ENCODE measurements at regions not wholly inside any gene's neighbourhood (a gene's known extent, or its start where the extent isn't known, plus 50 kb on each side); places are given as distances from the start of the nearest gene placed in this dataset.
"Not testable (repeated sequence)": the region's sequence is repeated elsewhere in the genome, so short reads cannot be mapped to it uniquely, and the experiment has no call there.

DNA sequence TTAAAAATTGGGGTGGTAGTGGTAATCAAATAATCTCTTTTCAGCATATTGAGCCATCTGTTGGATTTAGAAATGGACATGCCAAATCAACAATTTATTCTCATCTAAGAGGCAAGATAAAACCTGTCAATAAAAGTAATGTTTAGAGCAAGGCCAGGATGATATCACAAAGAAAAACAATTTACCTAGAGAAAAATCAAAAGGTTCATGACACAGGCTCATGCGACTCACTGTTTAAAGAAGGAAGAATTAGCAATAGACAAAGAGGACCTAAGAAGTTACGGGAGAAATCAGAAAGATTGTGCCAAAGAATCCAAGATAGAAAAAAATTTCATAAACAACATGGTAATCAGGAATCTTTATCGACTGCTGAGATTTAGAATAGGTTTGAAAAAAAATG, 868.5 kb upstream of the GBE1 start:
- H3K27ac ChIP-seq (ENCODE audit: low read length) = no peak overlapping the region
- no peak overlapping the region for H3K4me3 ChIP-seq (ENCODE audit: low read length)
- no peaks in the 10 kb centered on the region for H3K9me3 ChIP-seq (ENCODE audit: control insufficient read depth, low read depth, low read length)
- no peaks in the 10 kb centered on the region for H3K27me3 ChIP-seq (ENCODE audit: control insufficient read depth, insufficient read depth, low read length)
- no peaks in the 10 kb centered on the region for H3K4me1 ChIP-seq (ENCODE audit: control insufficient read depth, insufficient read depth, low read length)
- no peaks in the 10 kb centered on the region for H3K36me3 ChIP-seq (ENCODE audit: control insufficient read depth, insufficient read depth, low read length)
- WGBS (ENCODE audit: insufficient coverage, low lambda C conversion rate) = 100% methylated on average over 3 of the region's 3 CpGs
- DNase-seq = no peak

DNA sequence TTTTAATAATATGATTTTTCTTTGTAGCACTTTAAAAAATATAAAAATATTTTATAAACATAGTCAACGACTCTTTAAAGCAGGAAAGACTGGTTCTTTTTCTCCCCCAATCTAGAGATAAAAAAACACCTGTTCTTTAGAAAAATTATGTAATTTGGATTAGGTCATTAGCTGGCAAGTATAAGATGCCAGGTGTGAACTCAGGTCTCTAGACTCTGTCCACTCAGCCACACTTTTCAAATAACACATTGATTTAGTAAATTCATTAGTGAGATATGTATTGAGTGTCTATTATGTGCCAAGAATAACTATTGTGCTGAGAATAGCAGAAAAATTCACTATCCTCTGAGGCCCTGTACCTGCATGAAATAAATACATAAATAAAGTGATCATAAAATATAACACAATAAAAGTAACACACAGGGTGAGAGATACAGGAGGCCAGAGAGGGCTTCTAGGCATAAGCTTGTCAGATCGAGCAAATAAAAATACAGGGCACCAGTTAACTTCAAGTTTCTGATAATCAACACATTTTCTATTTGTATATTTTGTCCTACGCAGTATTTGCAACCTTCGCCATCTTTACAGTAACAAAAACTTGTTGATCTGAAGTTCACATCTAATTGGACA, 867.1 kb upstream of the GBE1 start:
- Histone ChIP-seq H3K4me3 (ENCODE audit: low read length) (no peak overlapping the region), H3K4me1 (ENCODE audit: control insufficient read depth, insufficient read depth, low read length) (no peaks in the 10 kb centered on the region), H3K27ac (ENCODE audit: low read length) (no peak overlapping the region), H3K9me3 (ENCODE audit: control insufficient read depth, low read depth, low read length) (peaks cover 7% of the 10 kb centered on the region), H3K27me3 (ENCODE audit: control insufficient read depth, insufficient read depth, low read length) (no peaks in the 10 kb centered on the region), H3K36me3 (ENCODE audit: control insufficient read depth, insufficient read depth, low read length) (no peaks in the 10 kb centered on the region)
- no peak for DNase-seq
- 80% methylated on average over 2 of the region's 4 CpGs for WGBS (ENCODE audit: insufficient coverage, low lambda C conversion rate)

- no peak for DNase-seq
These were observed 866.3 kb upstream of the GBE1 start for GRCh38 chr3:82627733-82628132.

DNA sequence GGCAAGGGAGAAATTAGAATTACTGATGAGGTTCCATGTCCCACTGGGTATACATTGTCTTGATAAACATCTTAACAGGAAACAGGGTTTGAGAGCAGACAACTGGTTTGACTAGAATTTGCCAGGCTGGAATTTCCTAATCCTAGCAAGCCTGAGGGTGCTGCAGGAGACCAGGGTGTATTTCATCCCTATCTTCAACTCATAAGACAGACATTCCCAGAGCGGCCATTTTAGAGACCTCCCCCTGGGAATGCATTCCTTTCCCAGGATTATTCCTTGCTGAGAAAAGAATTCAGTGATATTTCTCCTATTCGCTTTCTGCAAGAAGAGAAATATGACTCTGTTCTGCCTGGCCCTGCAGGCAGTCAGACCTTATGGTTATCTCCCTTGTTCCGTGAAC, 859.3 kb upstream of the GBE1 start:
- H3K9me3 ChIP-seq (ENCODE audit: control insufficient read depth, low read depth, low read length); H3K27me3 ChIP-seq (ENCODE audit: control insufficient read depth, insufficient read depth, low read length); H3K36me3 ChIP-seq (ENCODE audit: control insufficient read depth, insufficient read depth, low read length); DNase-seq; H3K27ac ChIP-seq (ENCODE audit: low read length); H3K4me1 ChIP-seq (ENCODE audit: control insufficient read depth, insufficient read depth, low read length); H3K4me3 ChIP-seq (ENCODE audit: low read length): not testable (repeated sequence)
- 86% methylated on average over 1 of the region's 3 CpGs for WGBS (ENCODE audit: insufficient coverage, low lambda C conversion rate)

More at GRCh38 chr3:82627733-82628132, 866.3 kb upstream of the GBE1 start:
- Histone ChIP-seq H3K27ac (ENCODE audit: low read length) (no peak overlapping the region), H3K4me1 (ENCODE audit: control insufficient read depth, insufficient read depth, low read length) (no peaks in the 10 kb centered on the region), H3K36me3 (ENCODE audit: control insufficient read depth, insufficient read depth, low read length) (no peaks in the 10 kb centered on the region), H3K4me3 (ENCODE audit: low read length) (no peak overlapping the region), H3K9me3 (ENCODE audit: control insufficient read depth, low read depth, low read length) (peaks cover 7% of the 10 kb centered on the region), H3K27me3 (ENCODE audit: control insufficient read depth, insufficient read depth, low read length) (no peaks in the 10 kb centered on the region)
- 93% methylated on average over 2 of the region's 5 CpGs for WGBS (ENCODE audit: insufficient coverage, low lambda C conversion rate)

DNA sequence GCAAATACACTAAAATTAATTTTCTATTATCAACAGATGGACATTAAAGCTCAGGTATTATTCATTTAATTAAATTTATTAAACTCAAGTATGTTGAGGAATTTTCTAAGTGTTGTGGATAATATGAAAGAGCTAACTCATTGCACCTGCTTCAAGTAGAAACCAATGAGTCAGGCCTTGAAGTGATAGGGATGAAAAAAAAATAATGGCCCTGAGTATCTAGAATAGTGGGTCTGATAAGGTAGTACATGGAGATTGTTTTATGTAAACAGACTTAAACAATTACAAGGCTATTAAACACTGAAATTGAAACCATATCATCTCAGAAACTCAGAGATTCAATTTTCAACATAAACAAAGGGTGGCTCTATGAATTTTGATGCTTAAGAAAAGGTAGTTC, 857.1 kb upstream of the GBE1 start:
- Histone ChIP-seq H3K27ac (ENCODE audit: low read length) (no peak overlapping the region), H3K4me1 (ENCODE audit: control insufficient read depth, insufficient read depth, low read length) (no peaks in the 10 kb centered on the region), H3K4me3 (ENCODE audit: low read length) (no peak overlapping the region), H3K36me3 (ENCODE audit: control insufficient read depth, insufficient read depth, low read length) (no peaks in the 10 kb centered on the region), H3K27me3 (ENCODE audit: control insufficient read depth, insufficient read depth, low read length) (no peaks in the 10 kb centered on the region), H3K9me3 (ENCODE audit: control insufficient read depth, low read depth, low read length) (peaks cover 3% of the 10 kb centered on the region)
- DNase-seq = no peak

GRCh38 chr3:82610236-82610635, 848.8 kb upstream of the GBE1 start:
- WGBS (ENCODE audit: insufficient coverage, low lambda C conversion rate) = 56% methylated on average over 1 of the region's 1 CpG
- no peak overlapping the region for H3K27ac ChIP-seq (ENCODE audit: low read length)
- H3K36me3 ChIP-seq (ENCODE audit: control insufficient read depth, insufficient read depth, low read length) = no peaks in the 10 kb centered on the region
- DNase-seq = no peak
- H3K4me1 ChIP-seq (ENCODE audit: control insufficient read depth, insufficient read depth, low read length) = no peaks in the 10 kb centered on the region
- H3K4me3 ChIP-seq (ENCODE audit: low read length) = no peak overlapping the region
- no peaks in the 10 kb centered on the region for H3K27me3 ChIP-seq (ENCODE audit: control insufficient read depth, insufficient read depth, low read length)
- no peaks in the 10 kb centered on the region for H3K9me3 ChIP-seq (ENCODE audit: control insufficient read depth, low read depth, low read length)

DNA sequence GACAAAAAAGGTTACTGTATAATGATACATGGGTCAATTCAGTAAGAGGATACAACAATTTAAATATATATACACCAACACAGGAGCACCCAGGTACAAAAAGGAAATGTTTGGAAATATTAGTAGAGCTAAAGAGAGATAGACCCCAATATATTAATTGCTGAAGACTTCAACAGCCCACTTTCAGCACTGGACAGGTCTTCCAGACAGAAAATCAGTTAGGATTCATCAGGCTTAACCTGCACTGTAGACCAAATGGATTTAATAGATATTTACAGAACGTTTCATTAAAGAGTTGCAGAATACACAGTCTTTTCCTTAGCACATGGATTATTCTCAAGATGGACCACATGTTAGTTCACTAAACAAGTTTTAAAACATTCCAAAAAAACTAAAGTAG, 845.9 kb upstream of the GBE1 start:
- no peak for DNase-seq

GRCh38 chr3:82596805-82597204, 835.4 kb upstream of the GBE1 start:
- DNase-seq = no peak
- Histone ChIP-seq H3K36me3 (ENCODE audit: control insufficient read depth, insufficient read depth, low read length) (no peaks in the 10 kb centered on the region), H3K9me3 (ENCODE audit: control insufficient read depth, low read depth, low read length) (no peaks in the 10 kb centered on the region), H3K27ac (ENCODE audit: low read length) (no peak overlapping the region), H3K27me3 (ENCODE audit: control insufficient read depth, insufficient read depth, low read length) (no peaks in the 10 kb centered on the region), H3K4me1 (ENCODE audit: control insufficient read depth, insufficient read depth, low read length) (no peaks in the 10 kb centered on the region), H3K4me3 (ENCODE audit: low read length) (no peak overlapping the region)
- no CpG with 5 or more reads among the region's 1 CpG for WGBS (ENCODE audit: insufficient coverage, low lambda C conversion rate)

More for the DNA sequence above, 845.9 kb upstream of the GBE1 start:
- Histone ChIP-seq H3K27me3 (ENCODE audit: control insufficient read depth, insufficient read depth, low read length) (no peaks in the 10 kb centered on the region), H3K27ac (ENCODE audit: low read length) (no peak overlapping the region), H3K9me3 (ENCODE audit: control insufficient read depth, low read depth, low read length) (no peaks in the 10 kb centered on the region), H3K4me3 (ENCODE audit: low read length) (no peak overlapping the region), H3K36me3 (ENCODE audit: control insufficient read depth, insufficient read depth, low read length) (no peaks in the 10 kb centered on the region), H3K4me1 (ENCODE audit: control insufficient read depth, insufficient read depth, low read length) (no peaks in the 10 kb centered on the region)
- no CpG with 5 or more reads among the region's 1 CpG for WGBS (ENCODE audit: insufficient coverage, low lambda C conversion rate)

DNA sequence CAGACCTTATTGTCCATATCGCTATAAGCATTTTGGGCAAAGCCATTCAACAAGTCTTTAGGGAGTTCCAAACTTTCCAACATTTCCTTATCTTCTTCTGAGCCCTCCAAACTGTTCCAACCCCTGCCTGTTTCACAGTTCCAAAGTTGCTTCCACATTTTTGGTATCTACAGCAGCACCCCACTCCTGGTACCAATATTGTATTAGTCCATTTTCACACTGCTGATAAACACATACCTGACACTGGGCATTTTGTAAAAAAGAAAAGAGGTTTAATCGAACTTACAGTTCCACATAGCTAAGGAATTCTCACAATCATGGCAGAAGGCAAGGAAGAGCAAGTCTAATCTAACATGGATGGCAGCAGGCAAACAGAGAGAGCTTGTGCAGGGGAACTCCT, 834.1 kb upstream of the GBE1 start:
- no peaks in the 10 kb centered on the region for H3K36me3 ChIP-seq (ENCODE audit: control insufficient read depth, insufficient read depth, low read length)
- 100% methylated on average over 1 of the region's 2 CpGs for WGBS (ENCODE audit: insufficient coverage, low lambda C conversion rate)
- no peaks in the 10 kb centered on the region for H3K27me3 ChIP-seq (ENCODE audit: control insufficient read depth, insufficient read depth, low read length)
- H3K4me1 ChIP-seq (ENCODE audit: control insufficient read depth, insufficient read depth, low read length) = no peaks in the 10 kb centered on the region
- no peak for DNase-seq
- no peak overlapping the region for H3K27ac ChIP-seq (ENCODE audit: low read length)
- H3K9me3 ChIP-seq (ENCODE audit: control insufficient read depth, low read depth, low read length) = no peaks in the 10 kb centered on the region
- no peak overlapping the region for H3K4me3 ChIP-seq (ENCODE audit: low read length)

DNA sequence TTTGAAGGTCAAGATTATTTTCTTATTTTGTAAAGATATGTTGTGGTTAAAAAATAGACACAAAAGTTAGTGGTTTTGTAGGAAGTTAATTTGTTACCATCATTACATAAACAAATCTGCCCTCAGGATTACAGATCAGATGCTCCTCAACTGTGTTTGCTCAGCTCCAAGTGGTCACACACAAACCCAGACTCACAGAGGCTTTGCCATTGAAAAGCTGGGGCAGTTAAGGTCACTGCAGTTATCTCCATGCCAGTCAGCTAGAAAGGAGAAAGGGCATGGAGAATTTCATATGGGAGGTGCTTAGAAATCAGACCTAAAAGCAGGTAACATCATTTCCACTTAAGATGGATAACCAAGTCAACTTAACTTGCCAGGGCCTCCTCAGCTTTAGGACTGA, 825.7 kb upstream of the GBE1 start:
- Histone ChIP-seq H3K9me3 (ENCODE audit: control insufficient read depth, low read depth, low read length) (peaks cover 11% of the 10 kb centered on the region), H3K4me1 (ENCODE audit: control insufficient read depth, insufficient read depth, low read length) (no peaks in the 10 kb centered on the region), H3K36me3 (ENCODE audit: control insufficient read depth, insufficient read depth, low read length) (no peaks in the 10 kb centered on the region), H3K4me3 (ENCODE audit: low read length) (no peak overlapping the region), H3K27ac (ENCODE audit: low read length) (no peak overlapping the region), H3K27me3 (ENCODE audit: control insufficient read depth, insufficient read depth, low read length) (no peaks in the 10 kb centered on the region)
- no peak for DNase-seq

- Histone ChIP-seq H3K4me1 (ENCODE audit: control insufficient read depth, insufficient read depth, low read length) (no peaks in the 10 kb centered on the region), H3K27me3 (ENCODE audit: control insufficient read depth, insufficient read depth, low read length) (no peaks in the 10 kb centered on the region), H3K4me3 (ENCODE audit: low read length) (no peak overlapping the region), H3K9me3 (ENCODE audit: control insufficient read depth, low read depth, low read length) (peaks cover 11% of the 10 kb centered on the region), H3K27ac (ENCODE audit: low read length) (no peak overlapping the region), H3K36me3 (ENCODE audit: control insufficient read depth, insufficient read depth, low read length) (no peaks in the 10 kb centered on the region)
- DNase-seq = no peak
- 82% methylated on average over 2 of the region's 3 CpGs for WGBS (ENCODE audit: insufficient coverage, low lambda C conversion rate)
These were observed 825.0 kb upstream of the GBE1 start for GRCh38 chr3:82586414-82586813.

Measured in large intestine (tissue), 3 donors.